ENCODE measurements at regions not wholly inside any gene's neighbourhood (a gene's known extent, or its start where the extent isn't known, plus 50 kb on each side); places are given as distances from the start of the nearest gene placed in this dataset.

GRCh38 chr20:60272790-60273189 is 314.6 kb downstream of the CDH26 start:
- no peak for TF ChIP-seq CTCF (conservative IDR thresholded peaks at IDR 0.05)
- H3K27ac ChIP-seq: peak overlapping the region; percentile 6; the same call in 1 of the 2 replicates

GRCh38 chr20:60274717-60275116 is 316.5 kb downstream of the CDH26 start:
- no peak overlapping the region for H3K27ac ChIP-seq

GRCh38 chr20:60281295-60281694 is 323.1 kb downstream of the CDH26 start:
- TF ChIP-seq CTCF (conservative IDR thresholded peaks at IDR 0.05): no peak
- no peak overlapping the region for H3K27ac ChIP-seq

More at GRCh38 chr20:60274717-60275116, 316.5 kb downstream of the CDH26 start:
- no peak for TF ChIP-seq CTCF (conservative IDR thresholded peaks at IDR 0.05)

- H3K27ac ChIP-seq: no peak overlapping the region
- TF ChIP-seq CTCF (conservative IDR thresholded peaks at IDR 0.05): no peak
These were observed 325.1 kb downstream of the CDH26 start for GRCh38 chr20:60283281-60283680.

GRCh38 chr20:60286764-60287163 is 328.5 kb downstream of the CDH26 start:
- no peak overlapping the region for H3K27ac ChIP-seq
- TF ChIP-seq CTCF (conservative IDR thresholded peaks at IDR 0.05): no peak

- no peak for TF ChIP-seq CTCF (conservative IDR thresholded peaks at IDR 0.05)
- no peak overlapping the region for H3K27ac ChIP-seq
These were observed 330.7 kb downstream of the CDH26 start for GRCh38 chr20:60288945-60289344.

- no peak for TF ChIP-seq CTCF (conservative IDR thresholded peaks at IDR 0.05)
- H3K27ac ChIP-seq: no peak overlapping the region
These were observed 333.8 kb downstream of the CDH26 start for GRCh38 chr20:60292001-60292520.
